ENCODE measurements at regions not wholly inside any gene's neighbourhood (a gene's known extent, or its start where the extent isn't known, plus 50 kb on each side); places are given as distances from the start of the nearest gene placed in this dataset.

GRCh38 chr5:75992753-75993152, 90.4 kb upstream of the SV2C start:
- H3K27me3 ChIP-seq (ENCODE audit: control insufficient read depth, insufficient read depth, low read length) = no peaks in the 10 kb centered on the region
- no peaks in the 10 kb centered on the region for H3K36me3 ChIP-seq (ENCODE audit: control insufficient read depth, insufficient read depth, low read length)
- no peak overlapping the region for H3K4me3 ChIP-seq (ENCODE audit: low read depth, low read length)
- DNase-seq (ENCODE audit: low read depth) = no peak
- no peak for TF ChIP-seq CTCF (IDR thresholded peaks at IDR 0.05; ENCODE audit: insufficient read depth, low read length, severe bottlenecking)
- FAIRE-seq = no peak

- no peaks in the 10 kb centered on the region for H3K27me3 ChIP-seq (ENCODE audit: control insufficient read depth, insufficient read depth, low read length)
- H3K4me3 ChIP-seq (ENCODE audit: low read depth, low read length) = no peak overlapping the region
- no peaks in the 10 kb centered on the region for H3K36me3 ChIP-seq (ENCODE audit: control insufficient read depth, insufficient read depth, low read length)
- FAIRE-seq (no peak), DNase-seq (ENCODE audit: low read depth) (no peak)
- no peak for TF ChIP-seq CTCF (IDR thresholded peaks at IDR 0.05; ENCODE audit: insufficient read depth, low read length, severe bottlenecking)
Measured at GRCh38 chr5:75985077-75985476, 98.1 kb upstream of the SV2C start.

GRCh38 chr5:75975496-75975895, 107.7 kb upstream of the SV2C start:
- Histone ChIP-seq H3K4me3 (ENCODE audit: low read depth, low read length) (no peak overlapping the region), H3K27me3 (ENCODE audit: control insufficient read depth, insufficient read depth, low read length) (no peaks in the 10 kb centered on the region), H3K36me3 (ENCODE audit: control insufficient read depth, insufficient read depth, low read length) (no peaks in the 10 kb centered on the region)
- no peak for FAIRE-seq
- DNase-seq (ENCODE audit: low read depth) = no peak
- TF ChIP-seq CTCF (IDR thresholded peaks at IDR 0.05; ENCODE audit: insufficient read depth, low read length, severe bottlenecking) = no peak

- no peaks in the 10 kb centered on the region for H3K27me3 ChIP-seq (ENCODE audit: control insufficient read depth, insufficient read depth, low read length)
- H3K4me3 ChIP-seq (ENCODE audit: low read depth, low read length) = no peak overlapping the region
- no peak for TF ChIP-seq CTCF (IDR thresholded peaks at IDR 0.05; ENCODE audit: insufficient read depth, low read length, severe bottlenecking)
- FAIRE-seq = no peak
- no peak for DNase-seq (ENCODE audit: low read depth)
- no peaks in the 10 kb centered on the region for H3K36me3 ChIP-seq (ENCODE audit: control insufficient read depth, insufficient read depth, low read length)
Measured at GRCh38 chr5:75965292-75965691, 117.9 kb upstream of the SV2C start.

GRCh38 chr5:75964008-75964407, 119.2 kb upstream of the SV2C start:
- Histone ChIP-seq H3K27me3 (ENCODE audit: control insufficient read depth, insufficient read depth, low read length) (no peaks in the 10 kb centered on the region), H3K36me3 (ENCODE audit: control insufficient read depth, insufficient read depth, low read length) (no peaks in the 10 kb centered on the region), H3K4me3 (ENCODE audit: low read depth, low read length) (no peak overlapping the region)
- FAIRE-seq = no peak
- no peak for TF ChIP-seq CTCF (IDR thresholded peaks at IDR 0.05; ENCODE audit: insufficient read depth, low read length, severe bottlenecking)
- DNase-seq (ENCODE audit: low read depth) = no peak

GRCh38 chr5:75963554-75963953, 119.6 kb upstream of the SV2C start:
- Histone ChIP-seq H3K27me3 (ENCODE audit: control insufficient read depth, insufficient read depth, low read length) (no peaks in the 10 kb centered on the region), H3K4me3 (ENCODE audit: low read depth, low read length) (no peak overlapping the region), H3K36me3 (ENCODE audit: control insufficient read depth, insufficient read depth, low read length) (no peaks in the 10 kb centered on the region)
- no peak for TF ChIP-seq CTCF (IDR thresholded peaks at IDR 0.05; ENCODE audit: insufficient read depth, low read length, severe bottlenecking)
- FAIRE-seq = no peak
- no peak for DNase-seq (ENCODE audit: low read depth)
